Ishikawa (cell line): ENCODE measurements at regions not wholly inside any gene's neighbourhood (a gene's known extent, or its start where the extent isn't known, plus 50 kb on each side); places are given as distances from the start of the nearest gene placed in this dataset.

Experiments used
- CEBPB ChIP-seq: IDR thresholded peaks from 2 replicates; pipeline ENCODE4 v1.6.1; 2012
- EGR1 ChIP-seq: IDR thresholded peaks from 2 replicates; pipeline ENCODE4 v1.6.1; 2012
- TCF12 ChIP-seq: IDR thresholded peaks from 2 replicates; pipeline ENCODE4 v1.6.1; 2012; ENCODE audit warnings: low read depth
- TEAD4 ChIP-seq: IDR thresholded peaks from 2 replicates; pipeline ENCODE4 v1.6.1; 2012
- TF ChIP-seq, protein P1 (sequence below): IDR thresholded peaks from 2 replicates; pipeline ENCODE4 v1.6.1; 2012; ENCODE audit warnings: low read depth, mild to moderate bottlenecking

DNA sequence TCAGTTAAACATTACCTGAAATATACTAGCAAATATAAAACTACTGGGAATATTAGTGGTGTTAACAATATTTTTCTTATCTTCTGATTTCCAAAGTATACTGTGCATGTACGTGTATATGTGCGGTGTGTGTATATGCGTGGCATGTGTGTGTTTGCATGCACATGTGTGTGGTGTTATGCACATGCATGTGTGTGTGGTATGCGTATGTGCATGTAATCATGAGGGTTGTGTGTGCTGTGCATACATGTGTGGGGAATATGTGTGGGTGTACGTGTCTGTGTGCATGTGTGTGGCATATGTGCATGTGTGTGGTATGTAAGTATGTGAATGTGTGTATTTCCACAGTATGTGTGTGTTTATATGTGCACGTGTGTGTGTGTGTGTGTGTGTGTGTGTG lies 640.2 kb downstream of the TSN start:
- TF ChIP-seq EGR1 (no peak), CEBPB (no peak), TEAD4 (no peak), TCF12 (no peak)
- TF ChIP-seq, protein P1, sequence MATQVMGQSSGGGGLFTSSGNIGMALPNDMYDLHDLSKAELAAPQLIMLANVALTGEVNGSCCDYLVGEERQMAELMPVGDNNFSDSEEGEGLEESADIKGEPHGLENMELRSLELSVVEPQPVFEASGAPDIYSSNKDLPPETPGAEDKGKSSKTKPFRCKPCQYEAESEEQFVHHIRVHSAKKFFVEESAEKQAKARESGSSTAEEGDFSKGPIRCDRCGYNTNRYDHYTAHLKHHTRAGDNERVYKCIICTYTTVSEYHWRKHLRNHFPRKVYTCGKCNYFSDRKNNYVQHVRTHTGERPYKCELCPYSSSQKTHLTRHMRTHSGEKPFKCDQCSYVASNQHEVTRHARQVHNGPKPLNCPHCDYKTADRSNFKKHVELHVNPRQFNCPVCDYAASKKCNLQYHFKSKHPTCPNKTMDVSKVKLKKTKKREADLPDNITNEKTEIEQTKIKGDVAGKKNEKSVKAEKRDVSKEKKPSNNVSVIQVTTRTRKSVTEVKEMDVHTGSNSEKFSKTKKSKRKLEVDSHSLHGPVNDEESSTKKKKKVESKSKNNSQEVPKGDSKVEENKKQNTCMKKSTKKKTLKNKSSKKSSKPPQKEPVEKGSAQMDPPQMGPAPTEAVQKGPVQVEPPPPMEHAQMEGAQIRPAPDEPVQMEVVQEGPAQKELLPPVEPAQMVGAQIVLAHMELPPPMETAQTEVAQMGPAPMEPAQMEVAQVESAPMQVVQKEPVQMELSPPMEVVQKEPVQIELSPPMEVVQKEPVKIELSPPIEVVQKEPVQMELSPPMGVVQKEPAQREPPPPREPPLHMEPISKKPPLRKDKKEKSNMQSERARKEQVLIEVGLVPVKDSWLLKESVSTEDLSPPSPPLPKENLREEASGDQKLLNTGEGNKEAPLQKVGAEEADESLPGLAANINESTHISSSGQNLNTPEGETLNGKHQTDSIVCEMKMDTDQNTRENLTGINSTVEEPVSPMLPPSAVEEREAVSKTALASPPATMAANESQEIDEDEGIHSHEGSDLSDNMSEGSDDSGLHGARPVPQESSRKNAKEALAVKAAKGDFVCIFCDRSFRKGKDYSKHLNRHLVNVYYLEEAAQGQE: no peak
